ENCODE measurements at regions not wholly inside any gene's neighbourhood (a gene's known extent, or its start where the extent isn't known, plus 50 kb on each side); places are given as distances from the start of the nearest gene placed in this dataset.
A peak's percentile ranks its signal among the peaks of the same experiment; 100 is the strongest.

GRCh38 chr2:212686285-212686895 lies 147.8 kb upstream of the ERBB4 start:
- H3K9me2 ChIP-seq (ENCODE audit: insufficient read depth): no peaks in the 10 kb centered on the region
- H2AFZ ChIP-seq: peak overlapping the region; percentile 88
- in situ Hi-C loops (cut with MboI): loop anchor here (5.0 kb wide), 1 partner anchor 466 kb away; the partner anchor contains the start of gene IKZF2
- no peaks in the 10 kb centered on the region for H3K36me3 ChIP-seq (ENCODE audit: low read depth)
- peak overlapping the region; percentile 32; the same call in 1 of the 2 replicates for H3K9ac ChIP-seq
- H3K27me3 ChIP-seq (replicated peaks; ENCODE audit: insufficient read depth): no peaks in the 10 kb centered on the region
- peak; percentile 81 for DNase-seq
- peak overlapping the region; percentile 48 for H3K4me3 ChIP-seq
- H4K20me1 ChIP-seq (ENCODE audit: insufficient read depth): no peaks in the 10 kb centered on the region
- TF ChIP-seq EZH2 (IDR thresholded peaks at IDR 0.05; ENCODE audit: insufficient read depth, poor library complexity, severe bottlenecking) (no peak), EZH2phosphoT487 (IDR thresholded peaks at IDR 0.05; ENCODE audit: insufficient read depth, low read depth) (no peak)
- 21 to 22% methylated on average over 10 of the region's 10 CpGs for WGBS, 2 experiments (ENCODE audit: low coverage in 1 of 2, low lambda C conversion rate in 2 of 2, missing lambda C conversion rate in 2 of 2)
- H3K4me1 ChIP-seq (ENCODE audit: insufficient read depth): peaks cover 20% of the 10 kb centered on the region
- H3K79me2 ChIP-seq (ENCODE audit: insufficient read depth): no peaks in the 10 kb centered on the region
- peaks cover 21% of the 10 kb centered on the region for H3F3A ChIP-seq (ENCODE audit: insufficient read depth)
- peak overlapping the region; percentile 76 for H3K4me2 ChIP-seq (ENCODE audit: unreplicated experiment)
- no peak overlapping the region for H3K27ac ChIP-seq
- H3K9me3 ChIP-seq (ENCODE audit: low read depth): no peaks in the 10 kb centered on the region

GRCh38 chr2:212683346-212684097 lies 144.9 kb upstream of the ERBB4 start:
- in situ Hi-C loops (cut with MboI): no loop called here
- Histone ChIP-seq H3K27me3 (replicated peaks; ENCODE audit: insufficient read depth) (no peaks in the 10 kb centered on the region), H3K9me2 (ENCODE audit: insufficient read depth) (no peaks in the 10 kb centered on the region), H3K9ac (no peak overlapping the region), H3K27ac (no peak overlapping the region), H4K20me1 (ENCODE audit: insufficient read depth) (no peaks in the 10 kb centered on the region), H3K79me2 (ENCODE audit: insufficient read depth) (no peaks in the 10 kb centered on the region), H3F3A (ENCODE audit: insufficient read depth) (peaks cover 21% of the 10 kb centered on the region), H3K9me3 (ENCODE audit: low read depth) (no peaks in the 10 kb centered on the region), H3K4me2 (ENCODE audit: unreplicated experiment) (peak overlapping the region; percentile 57), H3K4me3 (no peak overlapping the region), H3K36me3 (ENCODE audit: low read depth) (no peaks in the 10 kb centered on the region), H2AFZ (peak overlapping the region; percentile 73), H3K4me1 (ENCODE audit: insufficient read depth) (peaks cover 20% of the 10 kb centered on the region)
- DNase-seq: peak; percentile 69
- TF ChIP-seq EZH2 (IDR thresholded peaks at IDR 0.05; ENCODE audit: insufficient read depth, poor library complexity, severe bottlenecking): no peak
- TF ChIP-seq EZH2phosphoT487 (IDR thresholded peaks at IDR 0.05; ENCODE audit: insufficient read depth, low read depth): no peak
- 59% methylated on average over 6 of the region's 6 CpGs for WGBS, 2 experiments (ENCODE audit: low coverage in 1 of 2, low lambda C conversion rate in 2 of 2, missing lambda C conversion rate in 2 of 2)

- in situ Hi-C loops (cut with MboI): no loop called here
Observed at GRCh38 chr2:212682937-212683336, 144.3 kb upstream of the ERBB4 start.

GRCh38 chr2:212677466-212677865 lies 138.9 kb upstream of the ERBB4 start:
- no peak overlapping the region for H3K9ac ChIP-seq
- no peaks in the 10 kb centered on the region for H3K27me3 ChIP-seq (replicated peaks; ENCODE audit: insufficient read depth)
- H3K9me3 ChIP-seq (ENCODE audit: low read depth): no peaks in the 10 kb centered on the region
- 0 out of 2 replicates have a peak, but pooled peaks cover 5% of the 10 kb centered on the region for H3K4me1 ChIP-seq (ENCODE audit: insufficient read depth)
- no peak overlapping the region for H3K27ac ChIP-seq
- WGBS, 2 experiments (ENCODE audit: low coverage in 1 of 2, low lambda C conversion rate in 2 of 2, missing lambda C conversion rate in 2 of 2): 67 to 71% methylated on average over 1 of the region's 1 CpG
- H4K20me1 ChIP-seq (ENCODE audit: insufficient read depth): no peaks in the 10 kb centered on the region
- DNase-seq: no peak
- no peak for TF ChIP-seq EZH2phosphoT487 (IDR thresholded peaks at IDR 0.05; ENCODE audit: insufficient read depth, low read depth)
- TF ChIP-seq EZH2 (IDR thresholded peaks at IDR 0.05; ENCODE audit: insufficient read depth, poor library complexity, severe bottlenecking): no peak
- no peaks in the 10 kb centered on the region for H3K9me2 ChIP-seq (ENCODE audit: insufficient read depth)
- in situ Hi-C loops (cut with MboI): no loop called here
- no peaks in the 10 kb centered on the region for H3K36me3 ChIP-seq (ENCODE audit: low read depth)
- H3K4me3 ChIP-seq: no peak overlapping the region
- H3F3A ChIP-seq (ENCODE audit: insufficient read depth): peaks cover 6% of the 10 kb centered on the region; the same call in 1 of the 2 replicates
- no peaks in the 10 kb centered on the region for H3K79me2 ChIP-seq (ENCODE audit: insufficient read depth)
- H2AFZ ChIP-seq: no peak overlapping the region
- H3K4me2 ChIP-seq (ENCODE audit: unreplicated experiment): no peak overlapping the region

More at GRCh38 chr2:212682937-212683336, 144.3 kb upstream of the ERBB4 start:
- H3K4me3 ChIP-seq: no peak overlapping the region
- peaks cover 21% of the 10 kb centered on the region for H3F3A ChIP-seq (ENCODE audit: insufficient read depth)
- H3K4me2 ChIP-seq (ENCODE audit: unreplicated experiment): no peak overlapping the region
- H3K9me2 ChIP-seq (ENCODE audit: insufficient read depth): no peaks in the 10 kb centered on the region
- H2AFZ ChIP-seq: no peak overlapping the region; the same call in 1 of the 2 replicates
- peaks cover 24% of the 10 kb centered on the region for H3K4me1 ChIP-seq (ENCODE audit: insufficient read depth)
- no peaks in the 10 kb centered on the region for H4K20me1 ChIP-seq (ENCODE audit: insufficient read depth)
- H3K9ac ChIP-seq: no peak overlapping the region
- H3K9me3 ChIP-seq (ENCODE audit: low read depth): no peaks in the 10 kb centered on the region
- 46 to 49% methylated on average over 3 of the region's 3 CpGs for WGBS, 2 experiments (ENCODE audit: low coverage in 1 of 2, low lambda C conversion rate in 2 of 2, missing lambda C conversion rate in 2 of 2)
- H3K27me3 ChIP-seq (replicated peaks; ENCODE audit: insufficient read depth): no peaks in the 10 kb centered on the region
- peak; percentile 31 for DNase-seq
- H3K27ac ChIP-seq: no peak overlapping the region
- H3K36me3 ChIP-seq (ENCODE audit: low read depth): no peaks in the 10 kb centered on the region
- no peak for TF ChIP-seq EZH2phosphoT487 (IDR thresholded peaks at IDR 0.05; ENCODE audit: insufficient read depth, low read depth)
- TF ChIP-seq EZH2 (IDR thresholded peaks at IDR 0.05; ENCODE audit: insufficient read depth, poor library complexity, severe bottlenecking): no peak
- H3K79me2 ChIP-seq (ENCODE audit: insufficient read depth): no peaks in the 10 kb centered on the region
